ENCODE measurements at regions not wholly inside any gene's neighbourhood (a gene's known extent, or its start where the extent isn't known, plus 50 kb on each side); places are given as distances from the start of the nearest gene placed in this dataset.

GRCh38 chr13:68078469-68078868 lies 848.3 kb upstream of the PCDH9 start:
- no peak for DNase-seq

GRCh38 chr13:68076046-68076445 lies 845.9 kb upstream of the PCDH9 start:
- DNase-seq: no peak

DNA sequence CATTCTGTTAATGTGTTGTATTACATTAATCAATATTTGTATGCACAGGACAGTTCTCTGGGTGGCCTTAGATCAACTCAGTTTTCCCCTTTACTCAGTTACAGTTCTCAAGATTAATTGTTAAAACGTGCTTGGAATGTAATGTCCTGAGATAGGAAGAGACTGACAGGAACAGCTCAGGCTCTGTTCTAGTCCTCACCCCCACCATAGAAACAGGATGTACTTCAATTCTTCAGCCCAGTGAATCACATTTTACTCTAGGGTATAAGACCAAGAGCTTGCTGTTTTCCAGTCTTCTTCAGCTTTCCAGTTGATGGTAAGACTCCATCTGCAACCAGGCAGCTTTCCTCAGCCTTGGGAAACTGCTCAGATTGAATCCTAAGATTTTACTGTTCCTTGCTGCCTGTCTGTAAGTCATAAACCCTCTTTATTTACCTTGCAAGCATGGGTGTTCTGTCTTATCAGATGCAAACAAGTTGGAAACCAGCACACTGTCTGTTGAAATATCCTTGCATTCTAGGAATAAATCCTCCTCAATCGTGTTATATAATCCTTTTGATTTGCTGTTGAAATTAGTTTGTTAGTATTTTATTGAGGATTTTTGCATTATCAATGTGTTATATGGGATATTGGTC lies 836.9 kb upstream of the PCDH9 start:
- DNase-seq: no peak

GRCh38 chr13:68064001-68064770 lies 834.0 kb upstream of the PCDH9 start:
- no peak for DNase-seq

DNA sequence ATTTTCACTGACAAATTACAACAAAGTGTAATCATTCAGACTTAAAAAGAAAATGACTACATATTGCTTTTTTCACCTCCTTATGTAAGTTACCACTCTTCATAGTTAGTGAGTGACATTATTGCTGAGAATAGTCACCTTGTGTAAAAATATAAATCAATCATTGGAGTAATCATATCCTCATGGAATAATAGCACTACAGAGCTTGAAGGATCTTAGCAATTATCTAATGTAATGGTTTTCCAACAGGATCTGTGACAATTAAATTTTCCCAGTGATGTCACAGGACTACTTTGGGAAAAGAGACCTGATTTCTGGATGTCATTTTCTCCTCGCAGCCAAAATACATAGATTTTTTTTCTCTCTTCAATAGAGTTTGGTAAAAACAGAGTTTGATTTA lies 833.0 kb upstream of the PCDH9 start:
- no peak for DNase-seq

DNA sequence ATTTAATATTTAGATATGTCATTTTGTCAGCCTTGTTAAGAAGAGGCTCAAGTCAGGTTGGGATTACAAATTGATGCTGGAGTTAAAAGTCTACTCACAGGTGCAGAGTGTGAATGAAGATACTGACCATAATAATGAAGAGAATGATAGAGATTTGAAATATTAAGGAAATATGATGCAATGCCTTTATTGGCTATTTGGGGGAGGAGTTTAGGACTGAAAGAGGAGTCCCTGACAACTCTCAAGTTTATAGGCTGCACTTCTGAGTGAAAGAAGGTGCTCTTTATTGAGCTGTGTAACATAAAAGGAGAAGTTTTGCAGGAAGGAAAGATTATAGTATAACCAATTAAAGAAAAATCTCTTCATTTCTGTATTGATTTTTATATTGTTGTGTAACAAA lies 827.7 kb upstream of the PCDH9 start:
- DNase-seq: no peak

GRCh38 chr13:68056816-68057710 lies 826.9 kb upstream of the PCDH9 start:
- no peak for DNase-seq

DNA sequence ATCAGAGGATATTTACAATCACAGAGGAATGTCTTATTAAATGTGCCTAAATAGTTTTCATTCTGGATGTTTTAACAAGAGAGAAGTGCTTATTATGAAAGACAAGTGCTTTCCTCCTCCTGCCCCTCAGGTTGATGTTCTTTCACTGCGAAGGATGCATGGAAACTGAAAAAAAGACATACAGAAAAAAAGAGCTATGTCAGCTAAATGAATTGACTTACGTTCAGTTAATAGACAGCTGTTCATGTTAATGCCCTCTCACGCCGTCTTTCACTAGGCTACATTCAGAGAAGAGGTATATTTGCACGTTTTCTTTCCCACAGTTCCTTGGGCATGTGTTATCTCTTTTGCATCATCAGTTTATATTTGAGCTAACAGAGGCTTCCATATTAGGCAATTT lies 821.8 kb upstream of the PCDH9 start:
- no peak for DNase-seq

- DNase-seq: no peak
Observed at GRCh38 chr13:68050761-68051160, 820.6 kb upstream of the PCDH9 start.

GRCh38 chr13:68048802-68049359 lies 818.7 kb upstream of the PCDH9 start:
- no peak for DNase-seq

DNA sequence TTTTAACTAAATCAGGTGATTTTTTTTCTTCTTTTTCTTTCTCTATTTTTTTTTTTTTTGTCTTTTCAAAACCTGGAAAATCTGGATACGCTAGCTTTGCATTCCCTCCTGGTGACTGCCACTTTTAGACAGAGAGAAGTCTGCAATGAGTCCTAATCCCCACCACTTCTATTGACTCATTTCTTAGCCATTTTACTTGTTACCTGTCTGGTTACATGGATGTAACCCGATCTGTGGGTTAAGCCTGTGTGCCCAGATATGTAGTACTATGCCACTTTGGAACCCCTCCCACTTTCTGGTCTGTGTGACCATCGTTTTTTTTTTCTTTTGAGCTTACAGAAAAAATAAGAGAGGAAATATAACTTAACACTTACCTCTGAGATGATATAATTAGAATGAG lies 817.8 kb upstream of the PCDH9 start:
- DNase-seq: no peak

- no peak for DNase-seq
Observed at GRCh38 chr13:68046903-68047302, 816.8 kb upstream of the PCDH9 start.

DNA sequence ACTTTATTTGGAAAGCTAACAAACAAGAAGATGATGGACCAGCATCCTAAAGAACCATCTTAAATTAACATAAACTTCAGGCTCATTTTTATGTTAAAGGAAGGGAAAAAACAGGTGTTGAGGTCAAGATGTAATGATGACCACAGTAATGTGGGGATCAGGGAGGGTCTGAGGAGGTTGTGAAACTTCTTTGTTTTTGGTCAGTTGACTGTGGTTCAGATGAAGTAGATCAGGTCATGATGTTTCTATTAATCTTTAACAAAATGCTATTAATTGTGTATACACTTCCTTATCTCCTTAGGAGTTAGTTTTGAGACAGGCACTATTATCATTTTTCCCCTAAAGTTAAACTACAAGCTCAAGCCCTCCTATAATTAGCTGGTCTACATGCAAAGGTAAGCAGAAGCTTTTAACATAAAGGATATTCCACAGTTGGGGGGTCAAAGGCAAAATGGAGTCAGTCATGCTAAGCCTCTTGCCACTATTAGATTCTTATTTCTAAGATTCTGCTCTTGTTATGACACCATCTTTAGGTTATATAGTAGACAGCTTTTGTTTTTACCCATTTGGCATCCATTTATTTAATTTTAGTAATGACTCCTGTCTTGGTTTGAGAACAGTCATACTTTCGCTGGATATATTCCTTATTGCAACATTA lies 800.1 kb upstream of the PCDH9 start:
- no peak for DNase-seq

- DNase-seq: no peak
Observed at GRCh38 chr13:68028701-68029100, 798.6 kb upstream of the PCDH9 start.

DNA sequence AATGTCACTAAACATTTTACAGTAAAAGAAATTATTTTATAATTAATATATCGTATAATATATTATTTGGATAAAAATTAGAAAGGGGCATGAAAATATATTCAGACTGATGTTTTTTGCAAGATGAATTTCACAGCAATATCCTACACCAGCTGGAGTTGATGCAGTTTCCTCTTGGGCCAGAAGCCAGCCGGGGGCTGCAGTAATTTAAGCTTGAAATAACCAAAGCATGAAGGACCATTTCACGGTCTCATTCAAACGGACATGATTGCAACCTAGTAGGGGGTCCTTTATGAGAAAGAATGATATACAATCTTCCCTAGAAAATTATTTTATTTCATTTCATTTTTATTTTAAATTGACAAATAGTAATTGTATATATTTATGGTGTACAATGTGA lies 797.2 kb upstream of the PCDH9 start:
- no peak for DNase-seq

DNA sequence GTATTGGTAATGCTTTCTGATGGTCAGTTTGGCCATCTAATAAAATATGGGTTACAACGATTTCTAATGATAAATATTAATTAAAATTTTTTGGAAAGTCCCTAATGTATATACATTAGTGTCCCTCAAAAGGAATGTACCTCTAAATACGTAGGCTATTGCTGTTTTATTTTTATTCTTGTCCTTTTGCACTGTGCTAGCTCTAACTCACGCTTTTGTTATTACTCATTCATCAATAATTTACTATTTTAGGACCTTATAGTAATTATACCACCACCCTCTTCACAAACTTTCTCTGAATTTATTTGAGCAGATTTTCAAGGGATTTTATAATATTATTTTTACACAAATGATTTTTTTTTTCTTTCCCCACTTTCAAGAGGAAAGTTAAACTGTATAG lies 795.9 kb upstream of the PCDH9 start:
- DNase-seq: no peak

DNA sequence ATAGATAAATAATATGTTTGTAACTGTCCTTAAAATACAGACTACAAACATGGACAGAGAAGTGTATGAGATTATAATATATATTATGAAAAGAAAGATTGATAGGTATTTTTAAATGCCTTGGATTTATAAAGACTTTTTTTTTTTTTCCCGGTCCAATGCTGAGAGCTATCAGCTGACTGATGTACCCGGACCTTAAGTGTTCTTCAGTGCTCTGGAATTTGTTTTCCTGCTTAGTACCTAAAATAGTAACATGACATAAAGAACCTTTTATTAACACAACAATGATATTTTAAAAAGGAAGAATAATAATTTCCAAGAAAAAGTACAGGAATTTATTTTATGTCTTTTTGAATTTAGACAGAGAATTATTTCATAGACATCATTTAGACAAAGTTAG lies 795.5 kb upstream of the PCDH9 start:
- no peak for DNase-seq

DNA sequence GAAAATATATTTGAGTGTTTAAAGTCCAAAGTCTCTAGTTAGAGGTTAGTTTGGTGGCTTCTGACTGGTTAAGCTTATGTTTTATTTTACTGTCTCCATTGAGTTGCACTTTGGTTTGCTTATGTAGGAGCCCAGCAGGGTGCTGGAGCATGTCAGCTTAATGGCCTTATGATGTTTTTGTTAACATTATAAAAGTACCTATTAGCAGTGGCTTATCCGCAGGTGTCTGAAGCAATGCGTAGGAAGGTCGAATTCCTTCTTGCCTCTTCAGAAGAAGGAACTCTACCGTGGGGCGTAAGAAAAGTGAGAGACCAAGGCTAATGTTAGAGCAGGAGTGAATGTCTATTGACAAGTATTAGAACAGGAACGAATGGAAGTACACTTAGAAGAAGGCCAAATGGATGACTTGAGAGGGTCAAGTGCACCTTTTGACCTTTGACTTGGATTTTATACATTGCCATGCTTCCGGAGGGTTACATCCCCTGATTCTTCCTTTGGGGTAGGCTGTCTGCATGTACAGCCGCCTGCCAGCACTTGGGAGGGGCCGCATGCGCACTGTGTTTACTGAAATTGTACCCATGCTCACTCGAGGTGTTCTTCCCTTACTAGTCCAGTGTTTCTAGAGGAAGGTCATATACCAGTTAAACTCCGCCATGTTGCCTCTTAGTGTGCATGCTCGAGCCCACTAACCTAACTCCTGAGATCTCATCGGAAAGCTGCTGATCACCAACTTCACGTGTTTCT lies 793.9 kb upstream of the PCDH9 start:
- no peak for DNase-seq

- DNase-seq: no peak
Observed at GRCh38 chr13:68019901-68020300, 789.8 kb upstream of the PCDH9 start.

DNA sequence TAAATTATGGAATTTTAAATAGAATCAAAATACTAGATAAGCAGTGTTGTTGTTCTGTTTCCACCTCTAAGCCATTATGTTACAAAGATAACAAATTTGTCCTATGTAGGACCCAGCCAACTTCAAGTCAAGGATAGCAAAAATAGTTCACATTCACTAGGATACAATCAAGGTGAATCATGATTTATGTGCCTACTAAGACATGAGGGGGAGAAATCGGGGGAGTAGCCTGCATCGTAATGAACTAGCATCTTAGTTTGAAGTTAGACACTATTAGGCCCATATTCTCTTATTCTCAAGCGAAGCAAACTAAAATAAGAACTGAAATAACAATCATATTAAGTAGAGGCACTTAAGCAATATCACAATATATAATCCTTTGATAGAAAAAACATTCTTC lies 779.4 kb upstream of the PCDH9 start:
- no peak for DNase-seq

- no peak for DNase-seq
Observed at GRCh38 chr13:68007576-68007975, 777.4 kb upstream of the PCDH9 start.

- no peak for DNase-seq
Observed at GRCh38 chr13:67996101-67996500, 766.0 kb upstream of the PCDH9 start.
